HG02884 (cell line): ENCODE measurements at regions not wholly inside any gene's neighbourhood (a gene's known extent, or its start where the extent isn't known, plus 50 kb on each side); places are given as distances from the start of the nearest gene placed in this dataset.

Source experiments
- ATAC-seq: cut with Tn5 transposase; IDR thresholded peaks from one replicate; pipeline ENCODE4 v1.9.1; 2021; ENCODE audit warnings: mild to moderate bottlenecking, moderate library complexity; ENCODE audit not compliant: unreplicated experiment

- ATAC-seq, result no peak
Observed at GRCh38 chr20:12354725-12355124, 437.0 kb downstream of the BTBD3 start.

DNA sequence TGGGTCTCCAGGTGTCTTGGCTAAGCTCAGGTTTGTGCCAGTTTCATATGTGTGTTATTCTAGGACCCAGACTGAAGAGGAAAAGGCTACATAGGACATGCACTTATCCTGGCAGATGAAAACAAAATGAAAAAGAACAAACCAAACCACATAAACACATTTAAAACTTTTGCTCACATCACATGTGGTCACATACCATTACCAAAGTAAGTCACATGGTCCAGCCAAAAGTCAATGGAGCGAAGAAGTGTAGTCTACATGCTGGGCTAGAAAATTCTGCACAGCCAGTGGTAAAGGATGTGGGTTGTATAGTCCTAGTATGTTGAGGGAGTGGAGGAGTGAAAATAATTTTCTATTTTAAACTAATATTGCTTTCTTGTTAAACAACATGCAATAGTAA, 437.5 kb downstream of the BTBD3 start:
- ATAC-seq, result no peak

DNA sequence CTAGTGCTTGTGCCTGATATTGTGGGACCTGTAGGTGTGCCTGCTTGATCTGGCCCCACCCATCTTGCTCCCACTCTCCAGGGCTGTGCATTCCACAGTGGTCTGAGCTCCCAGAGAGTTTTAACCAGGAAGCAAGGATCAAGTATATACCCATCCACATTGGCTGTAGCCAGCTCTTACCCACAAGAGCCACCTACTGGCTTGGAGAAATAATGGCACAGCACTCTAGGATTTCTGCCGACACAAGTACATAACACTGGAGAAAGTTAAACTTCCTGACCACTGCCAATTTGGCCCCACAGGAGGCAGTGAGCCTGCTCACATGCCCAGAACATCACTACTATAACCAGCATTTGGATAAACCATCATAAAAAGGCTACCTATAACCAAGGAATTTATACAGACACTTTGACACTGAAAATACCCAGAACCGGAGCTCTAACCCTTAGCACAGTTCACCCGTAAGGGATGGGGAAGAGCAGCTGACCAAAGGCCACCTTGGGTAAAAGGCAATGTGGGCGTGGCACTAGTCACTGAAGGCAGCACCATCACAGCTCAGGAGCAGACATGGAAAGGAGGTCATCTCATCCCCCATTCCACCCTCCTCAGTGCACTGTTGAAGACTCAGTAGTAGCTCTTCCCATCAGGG, 440.4 kb downstream of the BTBD3 start:
- no peak for ATAC-seq

- no peak for ATAC-seq
Observed at GRCh38 chr20:12358655-12359009, 440.9 kb downstream of the BTBD3 start.

DNA sequence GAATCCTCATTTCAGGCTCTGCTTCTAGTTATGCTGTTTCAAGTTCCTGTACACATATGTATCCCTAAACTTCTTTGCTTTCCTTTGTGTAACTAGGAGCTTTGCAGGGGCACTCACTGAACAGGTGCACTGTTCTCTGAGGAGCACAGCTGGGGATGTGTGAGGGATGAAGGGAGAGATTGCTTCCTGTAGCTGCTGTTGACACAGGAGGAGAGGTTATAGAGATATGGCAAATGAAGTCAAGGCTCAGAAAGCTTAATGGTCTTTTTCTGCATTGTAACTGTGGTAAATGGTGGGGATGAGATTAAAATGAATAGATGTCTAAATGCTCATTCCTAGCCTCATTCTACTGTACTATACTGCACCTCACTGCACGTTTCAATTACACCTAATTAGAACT, 454.3 kb downstream of the BTBD3 start:
- no peak for ATAC-seq

GRCh38 chr20:12372557-12372956, 454.9 kb downstream of the BTBD3 start:
- ATAC-seq, result no peak

DNA sequence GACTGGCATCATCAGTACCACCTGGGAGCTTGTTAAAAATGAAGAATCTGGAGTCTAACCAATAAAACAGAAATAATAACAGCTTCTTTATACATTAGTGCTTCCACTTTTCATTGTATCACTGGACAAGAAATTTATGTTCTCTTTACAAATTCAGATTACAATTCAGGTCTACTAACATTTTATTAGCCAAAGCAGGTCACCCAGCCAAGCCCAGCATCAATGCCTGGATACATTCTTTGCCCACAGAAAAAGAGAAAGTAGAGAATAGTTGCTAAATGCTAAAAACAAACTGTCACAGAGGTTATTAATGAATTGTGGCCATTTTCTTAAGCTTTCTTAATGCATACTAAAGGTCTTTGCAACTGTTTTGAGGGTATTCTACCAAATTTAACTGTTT, 458.3 kb downstream of the BTBD3 start:
- no peak for ATAC-seq

- ATAC-seq, result no peak
Observed at GRCh38 chr20:12383821-12384220, 466.1 kb downstream of the BTBD3 start.

DNA sequence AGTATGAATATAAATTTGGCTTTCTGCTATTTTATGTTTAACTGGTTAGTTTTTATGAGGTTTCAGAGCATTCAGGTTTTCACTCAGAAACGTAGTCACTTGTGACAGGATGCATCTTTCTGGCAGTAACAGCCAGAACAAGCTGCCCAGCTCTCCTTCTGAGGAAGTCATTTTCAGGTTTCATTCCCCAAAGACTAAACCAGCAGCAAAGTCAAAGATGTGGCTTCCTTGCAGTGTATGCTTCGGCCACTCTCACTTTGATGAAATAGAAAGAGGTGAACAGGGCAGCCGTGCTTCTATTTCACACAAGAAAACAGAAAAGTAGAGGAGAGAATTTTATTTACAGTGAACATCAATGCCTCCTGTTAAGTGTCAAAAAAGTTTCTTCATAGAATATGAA, 469.1 kb downstream of the BTBD3 start:
- no peak for ATAC-seq

- no peak for ATAC-seq
Observed at GRCh38 chr20:12391099-12391498, 473.4 kb downstream of the BTBD3 start.

GRCh38 chr20:12394786-12395185, 477.1 kb downstream of the BTBD3 start:
- ATAC-seq, result no peak

- no peak for ATAC-seq
Observed at GRCh38 chr20:12395353-12395752, 477.7 kb downstream of the BTBD3 start.

- no peak for ATAC-seq
Observed at GRCh38 chr20:12395760-12396159, 478.1 kb downstream of the BTBD3 start.

DNA sequence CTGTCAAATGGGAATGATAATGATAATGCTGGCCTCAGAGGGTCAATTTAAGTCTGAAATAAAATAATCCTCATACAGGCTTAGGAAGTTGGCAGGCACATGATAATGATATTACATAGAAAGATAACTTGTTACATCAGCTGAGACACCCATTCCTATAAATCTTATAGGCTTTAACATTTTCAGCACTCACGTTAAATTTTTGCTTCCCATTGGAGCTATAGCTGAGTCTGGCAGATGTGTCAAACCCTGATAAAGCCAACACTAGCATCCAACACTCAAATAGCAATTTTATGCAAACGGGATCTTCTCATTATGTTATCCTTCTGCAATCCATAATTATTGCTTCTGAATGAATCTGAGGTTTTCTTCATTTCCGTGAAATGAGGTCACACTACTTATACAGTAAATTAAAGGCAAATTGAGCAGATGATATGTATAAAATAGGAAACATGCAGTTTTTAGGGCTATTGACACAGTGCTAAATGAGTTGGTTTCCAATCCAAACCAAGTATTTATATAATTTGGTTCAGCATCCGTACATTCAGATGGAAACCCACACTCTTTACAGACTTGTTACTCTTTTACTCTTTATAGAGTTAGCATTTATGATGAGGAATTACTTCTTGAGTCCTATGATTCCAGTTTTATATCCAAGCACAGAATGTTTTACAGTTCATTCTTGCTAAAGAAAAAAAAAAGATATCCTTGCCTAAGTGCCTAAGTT, 481.6 kb downstream of the BTBD3 start:
- no peak for ATAC-seq

DNA sequence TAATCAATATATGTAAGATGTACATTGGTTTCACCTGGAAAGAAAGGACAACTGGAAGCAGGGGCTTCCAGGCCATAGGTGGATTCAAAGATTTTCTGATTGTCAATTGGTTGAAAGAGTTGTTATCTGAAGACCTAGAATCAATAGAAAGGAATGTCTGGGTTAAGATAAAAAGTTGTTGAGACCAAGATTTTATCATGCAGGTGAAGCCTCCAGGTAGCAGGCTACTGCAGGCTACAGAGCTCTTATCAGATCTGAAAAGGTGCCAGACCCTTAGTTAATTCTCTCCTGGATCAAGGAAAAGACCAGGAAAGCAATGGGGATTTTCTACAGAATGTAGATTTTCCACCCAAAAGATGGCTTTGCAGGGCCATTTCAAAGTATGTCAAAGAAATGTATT, 487.2 kb downstream of the BTBD3 start:
- ATAC-seq, result no peak

- no peak for ATAC-seq
Observed at GRCh38 chr20:12406978-12407377, 489.3 kb downstream of the BTBD3 start.

GRCh38 chr20:12409501-12409900, 491.8 kb downstream of the BTBD3 start:
- no peak for ATAC-seq

DNA sequence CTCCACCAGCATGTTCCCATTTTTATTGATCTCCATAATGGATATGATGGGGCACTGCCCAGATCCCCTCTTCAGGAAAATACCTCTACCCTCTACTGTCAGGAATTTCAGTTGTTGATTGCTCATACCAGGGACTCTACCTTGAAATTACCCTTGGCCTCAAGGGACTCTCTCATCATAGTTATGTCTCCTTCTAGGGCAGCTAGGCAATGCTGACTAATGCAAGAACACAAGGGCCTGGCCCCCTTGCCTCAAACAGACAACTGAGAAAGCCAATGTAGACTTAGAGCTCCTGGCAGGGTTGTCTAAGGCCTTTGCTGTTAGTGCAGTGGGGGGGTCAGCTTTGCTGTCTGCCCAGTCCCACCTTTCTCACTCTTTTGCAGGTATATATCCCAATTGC, 493.1 kb downstream of the BTBD3 start:
- ATAC-seq, result no peak

- ATAC-seq, result no peak
Observed at GRCh38 chr20:12411246-12411940, 493.7 kb downstream of the BTBD3 start.

DNA sequence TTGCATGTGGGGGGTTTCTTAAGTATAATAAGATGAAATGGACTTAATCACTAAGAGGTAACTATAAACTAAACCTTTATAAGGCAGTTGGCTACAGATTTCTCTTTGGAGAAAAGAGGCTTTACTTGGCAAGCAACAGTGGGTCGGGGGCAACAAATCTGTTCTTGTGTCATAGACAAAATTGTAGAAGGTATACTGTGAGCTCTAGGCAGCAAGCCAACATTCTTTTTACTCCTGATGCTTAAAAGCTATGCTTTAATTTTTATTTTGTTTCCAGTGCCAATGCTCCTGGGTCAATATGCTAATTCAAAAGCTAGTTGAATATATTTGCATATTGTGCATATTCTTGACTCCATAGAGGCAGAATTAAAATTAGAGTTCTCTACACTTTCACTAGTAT, 495.4 kb downstream of the BTBD3 start:
- no peak for ATAC-seq

- no peak for ATAC-seq
Observed at GRCh38 chr20:12414446-12415274, 497.0 kb downstream of the BTBD3 start.
